ENCODE measurements at regions not wholly inside any gene's neighbourhood (a gene's known extent, or its start where the extent isn't known, plus 50 kb on each side); places are given as distances from the start of the nearest gene placed in this dataset.

DNA sequence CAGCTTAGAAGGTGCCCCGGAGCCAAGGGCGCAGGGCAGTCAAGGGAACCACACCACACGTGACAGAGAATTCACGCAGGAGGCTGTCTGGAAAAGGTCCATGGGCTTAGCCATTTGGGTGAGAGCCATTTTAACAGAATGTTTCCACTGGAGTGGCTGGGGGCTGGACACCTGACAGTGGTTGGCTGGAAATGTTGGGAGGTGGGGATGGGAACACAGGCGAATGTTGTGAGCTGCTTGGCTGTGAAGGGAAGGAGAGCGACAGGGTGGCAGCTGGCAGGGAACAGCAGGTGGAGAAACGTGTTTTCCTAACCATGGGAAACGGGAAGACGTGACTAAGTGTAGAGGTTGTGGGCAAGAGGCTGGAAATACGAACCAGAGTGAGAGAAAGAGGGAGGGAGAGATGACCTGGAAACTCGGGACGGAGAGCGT, 100.5 kb upstream of the ZNF32 start:
- Histone ChIP-seq H3K36me3 (no peaks in the 10 kb centered on the region), H4K20me1 (no peaks in the 10 kb centered on the region), H3K9me3 (replicated peaks in 1 of 11) (no peaks in the 10 kb centered on the region), H3K27ac (no peak overlapping the region), H3K9ac (no peak overlapping the region), H3K27me3 (no peaks in the 10 kb centered on the region), H3K4me2 (no peak overlapping the region), H3K4me3 (no peak overlapping the region), H3K4me1 (no peaks in the 10 kb centered on the region)
- no peak for TF ChIP-seq Cebpa-rat (IDR thresholded peaks at IDR 0.05)

DNA sequence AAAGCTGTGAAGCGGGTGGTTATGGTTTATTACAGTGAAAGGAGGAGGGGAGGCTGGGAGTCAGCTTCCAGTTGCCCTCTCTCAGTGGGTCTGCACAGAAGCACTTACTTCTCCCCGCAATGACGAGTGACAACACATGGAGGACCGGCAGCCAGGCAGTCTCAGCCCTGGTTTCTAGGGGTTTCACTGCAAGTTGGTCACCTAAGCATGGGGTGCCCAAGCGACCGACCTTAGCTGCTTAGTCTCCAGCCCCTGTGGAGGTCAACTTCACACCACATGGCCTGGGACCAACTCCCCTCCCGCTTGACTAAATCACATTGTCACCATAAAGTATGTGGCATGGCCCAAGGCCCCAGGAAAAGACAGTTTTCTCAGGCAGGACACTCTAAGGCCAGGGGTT, 99.9 kb upstream of the ZNF32 start:
- Histone ChIP-seq H3K4me3 (no peak overlapping the region), H3K9me3 (replicated peaks in 1 of 11) (no peaks in the 10 kb centered on the region), H3K36me3 (no peaks in the 10 kb centered on the region), H4K20me1 (no peaks in the 10 kb centered on the region), H3K27ac (no peak overlapping the region), H3K27me3 (no peaks in the 10 kb centered on the region), H3K9ac (no peak overlapping the region), H3K4me2 (no peak overlapping the region), H3K4me1 (no peaks in the 10 kb centered on the region)
- TF ChIP-seq Cebpa-rat (IDR thresholded peaks at IDR 0.05): no peak

DNA sequence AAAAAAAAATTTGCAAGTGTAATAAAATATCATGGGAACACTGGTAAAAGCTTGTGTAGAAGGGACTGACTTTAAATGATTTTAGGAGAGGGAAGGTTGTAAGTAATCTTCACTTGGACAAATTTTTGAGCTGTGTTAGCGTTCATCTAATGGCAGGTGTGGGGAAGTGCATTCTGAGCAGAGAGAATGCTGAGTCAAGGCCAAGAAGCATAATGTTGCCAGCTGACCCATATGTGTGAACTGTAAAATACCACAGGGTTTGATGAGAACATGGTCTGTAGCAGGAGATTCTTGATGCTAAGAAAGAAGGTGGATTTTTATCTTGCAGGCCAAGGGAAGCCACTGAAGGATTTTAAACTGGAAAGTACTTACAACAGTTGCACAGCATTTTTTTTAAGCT, 98.2 kb upstream of the ZNF32 start:
- no peaks in the 10 kb centered on the region for H3K9me3 ChIP-seq (replicated peaks in 1 of 11)
- TF ChIP-seq Cebpa-rat (IDR thresholded peaks at IDR 0.05): no peak
- no peak overlapping the region for H3K9ac ChIP-seq
- no peaks in the 10 kb centered on the region for H3K27me3 ChIP-seq
- H3K4me3 ChIP-seq: no peak overlapping the region
- no peaks in the 10 kb centered on the region for H3K4me1 ChIP-seq
- H3K27ac ChIP-seq: no peak overlapping the region
- no peaks in the 10 kb centered on the region for H3K36me3 ChIP-seq
- H4K20me1 ChIP-seq: no peaks in the 10 kb centered on the region
- no peak overlapping the region for H3K4me2 ChIP-seq

DNA sequence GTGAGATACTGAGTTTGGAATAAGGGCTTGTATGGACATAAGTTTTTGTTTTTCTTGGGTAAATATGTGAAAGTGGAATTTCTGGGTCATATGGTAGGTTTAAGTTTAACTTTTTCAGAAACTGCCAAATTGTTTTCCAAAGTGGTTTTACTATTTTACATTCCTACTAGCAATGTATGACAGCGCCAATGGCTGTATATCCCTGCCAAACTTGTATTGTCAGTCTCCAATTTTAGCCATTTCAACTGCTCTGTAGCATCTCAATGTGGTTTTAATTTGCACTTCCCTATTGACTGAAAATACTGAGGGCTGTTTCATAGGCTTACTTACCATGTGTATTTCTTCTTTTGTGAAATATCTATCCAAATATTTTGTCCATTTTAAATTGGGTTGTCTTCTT, 90.5 kb upstream of the ZNF32 start:
- Histone ChIP-seq H4K20me1 (no peaks in the 10 kb centered on the region), H3K9me3 (replicated peaks in 1 of 11) (no peaks in the 10 kb centered on the region), H3K9ac (no peak overlapping the region), H3K4me1 (peaks cover 0 to 17% (median 12%) of the 10 kb centered on the region in 10 experiments; a peak in 15 of 20 replicates), H3K4me2 (no peak overlapping the region), H3K36me3 (no peaks in the 10 kb centered on the region), H3K4me3 (no peak overlapping the region), H3K27ac (no peak overlapping the region), H3K27me3 (no peaks in the 10 kb centered on the region)
- TF ChIP-seq Cebpa-rat (IDR thresholded peaks at IDR 0.05): no peak

DNA sequence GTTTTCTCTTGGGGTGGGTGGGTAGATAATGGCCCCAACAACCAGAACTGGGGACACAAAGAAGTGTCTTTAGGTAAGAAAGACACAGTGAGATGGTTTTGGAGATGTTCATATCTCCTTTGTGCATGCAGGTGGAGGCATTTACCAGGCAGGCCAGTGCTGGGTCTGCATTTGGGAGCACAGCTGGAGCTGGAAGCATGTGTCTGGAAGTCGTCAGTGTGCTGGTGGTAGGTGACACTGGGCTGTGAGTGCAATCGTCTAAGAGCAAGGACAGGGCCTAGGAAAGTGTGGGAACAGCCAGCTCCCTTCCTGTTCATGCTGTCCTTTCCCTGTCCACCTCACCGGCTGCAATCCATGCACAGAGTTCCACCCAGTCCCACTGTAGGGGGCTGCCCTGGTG, 88.3 kb upstream of the ZNF32 start:
- no peaks in the 10 kb centered on the region for H3K9me3 ChIP-seq (replicated peaks in 1 of 11)
- no peak overlapping the region for H3K9ac ChIP-seq
- H3K27me3 ChIP-seq: no peaks in the 10 kb centered on the region
- no peaks in the 10 kb centered on the region for H4K20me1 ChIP-seq
- H3K4me3 ChIP-seq: no peak overlapping the region
- TF ChIP-seq Cebpa-rat (IDR thresholded peaks at IDR 0.05): no peak
- H3K4me1 ChIP-seq: peaks cover 0 to 22% (median 13%) of the 10 kb centered on the region in 10 experiments; a peak in 15 of 20 replicates
- H3K36me3 ChIP-seq: no peaks in the 10 kb centered on the region
- H3K27ac ChIP-seq: no peak overlapping the region
- no peak overlapping the region for H3K4me2 ChIP-seq

DNA sequence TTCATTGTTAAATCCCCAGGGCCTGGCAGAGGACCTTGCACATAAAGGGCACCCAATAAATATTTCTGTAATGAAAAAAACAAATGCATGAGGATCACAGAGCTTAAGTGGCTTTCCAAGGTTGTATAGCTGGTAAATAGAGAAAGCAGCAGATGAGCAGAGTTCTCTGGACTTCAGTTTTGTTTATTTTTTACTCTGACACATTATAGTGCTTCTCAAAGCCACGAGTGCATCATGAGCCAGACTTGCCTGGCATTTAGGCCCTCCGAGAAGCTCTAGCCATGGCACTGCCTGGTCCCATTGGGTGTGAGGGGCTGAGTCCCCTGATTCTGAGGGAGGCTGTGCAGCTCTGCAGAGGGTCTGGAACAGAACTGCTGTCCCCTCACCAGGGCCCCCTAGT, 87.2 kb upstream of the ZNF32 start:
- Histone ChIP-seq H3K4me3 (no peak overlapping the region), H4K20me1 (no peaks in the 10 kb centered on the region), H3K4me1 (peaks cover 0 to 28% (median 18%) of the 10 kb centered on the region in 10 experiments; a peak in 15 of 20 replicates), H3K27ac (no peak overlapping the region), H3K36me3 (no peaks in the 10 kb centered on the region), H3K9me3 (replicated peaks in 1 of 11) (peaks cover 1 to 6% (median 2%) of the 10 kb centered on the region in 11 experiments; a peak in 19 of 22 replicates), H3K9ac (no peak overlapping the region), H3K4me2 (peak overlapping the region in 9 of 11 experiments; percentile 13 to 69 (median 54); a peak in 16 of 22 replicates), H3K27me3 (no peaks in the 10 kb centered on the region)
- no peak for TF ChIP-seq Cebpa-rat (IDR thresholded peaks at IDR 0.05)

DNA sequence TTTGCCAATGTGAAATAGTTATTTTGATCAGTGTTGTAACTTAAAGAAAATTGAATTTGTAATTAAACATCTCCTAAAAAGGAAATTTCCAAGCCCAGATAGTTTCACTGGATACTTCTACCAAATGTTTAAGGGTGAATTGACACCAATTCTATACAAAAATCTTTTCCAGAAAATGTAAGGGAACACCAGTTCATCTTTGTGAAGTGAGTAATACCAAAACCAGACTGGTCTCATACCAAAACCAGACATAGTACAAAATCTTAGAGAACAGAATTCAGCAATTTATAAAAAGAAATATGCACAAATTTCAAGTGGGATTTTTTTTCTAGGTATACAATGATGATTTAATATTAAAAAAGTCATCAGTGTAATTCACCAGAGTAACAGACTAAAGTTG, 86.0 kb upstream of the ZNF32 start:
- Histone ChIP-seq H4K20me1 (no peaks in the 10 kb centered on the region), H3K4me2 (0 out of 22 replicates have a peak overlapping the region, but pooled peaks of 2 of the 11 experiments have one; percentile 15 to 69), H3K27me3 (no peaks in the 10 kb centered on the region), H3K36me3 (peaks cover 0 to 5% (median 0%) of the 10 kb centered on the region in 11 experiments; a peak in 1 of 22 replicates), H3K4me3 (no peak overlapping the region), H3K9ac (no peak overlapping the region), H3K9me3 (replicated peaks in 1 of 11) (peaks cover 13 to 18% (median 14%) of the 10 kb centered on the region in 11 experiments), H3K4me1 (peaks cover 0 to 28% (median 18%) of the 10 kb centered on the region in 10 experiments; a peak in 15 of 20 replicates), H3K27ac (no peak overlapping the region)
- TF ChIP-seq Cebpa-rat (IDR thresholded peaks at IDR 0.05): no peak

DNA sequence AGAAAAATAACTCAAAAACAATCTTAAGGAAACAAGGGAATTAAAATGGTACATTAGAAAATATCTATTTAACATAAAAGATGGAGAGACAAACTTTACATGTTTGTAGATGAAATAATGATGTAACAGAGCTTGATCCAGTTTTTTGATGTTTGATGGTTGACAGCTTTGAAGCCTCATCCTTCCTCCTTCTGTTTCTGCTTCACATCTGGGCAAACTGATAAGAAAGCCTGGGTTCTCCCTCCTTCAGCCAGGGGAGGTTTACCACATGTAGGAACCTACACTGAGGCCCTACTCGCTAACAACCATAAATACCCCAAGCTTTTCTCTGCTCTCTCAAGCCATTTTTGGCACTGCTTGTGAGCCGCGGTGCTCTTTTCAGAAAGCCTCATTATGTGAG, 82.8 kb upstream of the ZNF32 start:
- H3K9ac ChIP-seq: no peak overlapping the region
- H4K20me1 ChIP-seq: no peaks in the 10 kb centered on the region
- H3K27me3 ChIP-seq: no peaks in the 10 kb centered on the region
- H3K9me3 ChIP-seq (replicated peaks in 1 of 11): peaks cover 45 to 50% (median 46%) of the 10 kb centered on the region in 11 experiments
- no peak overlapping the region for H3K4me3 ChIP-seq
- TF ChIP-seq Cebpa-rat (IDR thresholded peaks at IDR 0.05): no peak
- H3K36me3 ChIP-seq: peaks cover 0 to 5% (median 0%) of the 10 kb centered on the region in 11 experiments; a peak in 2 of 22 replicates
- H3K4me1 ChIP-seq: peaks cover 0 to 28% (median 18%) of the 10 kb centered on the region in 10 experiments; a peak in 15 of 20 replicates
- no peak overlapping the region for H3K27ac ChIP-seq
- peak overlapping the region in 7 of 11 experiments; percentile 8 to 62 (median 38); a peak in 12 of 22 replicates for H3K4me2 ChIP-seq

DNA sequence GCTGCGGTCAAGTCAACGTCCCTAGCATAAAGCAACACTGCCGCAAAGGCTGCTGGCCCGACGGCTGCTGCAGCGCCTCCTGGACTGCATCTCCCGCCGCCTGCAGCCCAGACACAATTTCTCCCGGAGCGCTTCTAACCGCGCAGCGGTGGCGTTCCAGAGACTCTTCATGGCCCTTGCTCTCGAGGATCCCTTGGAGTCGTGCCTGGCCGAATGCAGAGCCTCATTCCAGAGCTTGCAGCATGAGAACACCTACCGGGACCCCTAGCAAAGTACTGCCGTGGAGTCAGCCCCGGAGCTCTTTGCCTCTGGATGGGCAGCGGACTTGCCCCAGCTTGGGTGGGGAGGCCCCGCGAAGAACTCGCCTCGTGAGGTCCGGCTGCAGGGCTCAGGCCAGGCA, 79.7 kb upstream of the ZNF32 start:
- H3K27me3 ChIP-seq: no peaks in the 10 kb centered on the region
- H3K27ac ChIP-seq: no peak overlapping the region
- H3K4me2 ChIP-seq: no peak overlapping the region
- H3K4me3 ChIP-seq: no peak overlapping the region
- no peak for TF ChIP-seq Cebpa-rat (IDR thresholded peaks at IDR 0.05)
- H3K36me3 ChIP-seq: peaks cover 0 to 5% (median 0%) of the 10 kb centered on the region in 11 experiments; a peak in 2 of 22 replicates
- H4K20me1 ChIP-seq: no peaks in the 10 kb centered on the region
- H3K9ac ChIP-seq: no peak overlapping the region
- H3K4me1 ChIP-seq: peaks cover 0 to 12% (median 6%) of the 10 kb centered on the region in 10 experiments; a peak in 11 of 20 replicates
- peaks cover 64 to 73% (median 67%) of the 10 kb centered on the region in 11 experiments for H3K9me3 ChIP-seq (replicated peaks in 1 of 11)

DNA sequence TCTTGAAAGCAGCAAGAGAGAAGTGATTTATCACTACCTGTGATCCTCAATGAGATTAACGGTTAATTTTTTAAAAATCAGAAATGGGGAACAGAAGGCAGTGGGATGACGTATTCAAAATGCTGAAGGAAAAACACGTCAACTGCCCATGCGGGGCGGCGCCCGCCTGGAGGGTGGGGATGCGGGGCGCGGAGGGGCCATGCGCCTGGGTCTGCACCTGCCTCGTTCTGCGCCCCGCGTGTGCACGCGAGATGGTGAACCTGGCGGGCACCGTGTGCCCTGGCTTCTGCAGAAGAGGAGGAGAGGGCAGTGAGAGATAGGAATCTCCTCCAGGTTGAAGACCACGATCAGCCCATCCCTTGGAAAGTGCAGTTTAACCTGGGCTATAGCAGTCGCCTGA, 79.3 kb upstream of the ZNF32 start:
- Histone ChIP-seq H3K4me1 (peaks cover 0 to 12% (median 6%) of the 10 kb centered on the region in 10 experiments; a peak in 11 of 20 replicates), H3K4me3 (no peak overlapping the region), H3K9ac (no peak overlapping the region), H4K20me1 (no peaks in the 10 kb centered on the region), H3K27ac (no peak overlapping the region), H3K9me3 (replicated peaks in 1 of 11) (peaks cover 64 to 73% (median 67%) of the 10 kb centered on the region in 11 experiments), H3K36me3 (peaks cover 0 to 5% (median 0%) of the 10 kb centered on the region in 11 experiments; a peak in 2 of 22 replicates), H3K27me3 (no peaks in the 10 kb centered on the region), H3K4me2 (no peak overlapping the region)
- no peak for TF ChIP-seq Cebpa-rat (IDR thresholded peaks at IDR 0.05)

All from BLaER1 treated with 17β-estradiol and CSF1 and Interleukin-3, amounts not matched to agents 10 nM and 100 nM (cell line).